GM13977 (cell line): ENCODE measurements at regions not wholly inside any gene's neighbourhood (a gene's known extent, or its start where the extent isn't known, plus 50 kb on each side); places are given as distances from the start of the nearest gene placed in this dataset.

Experiments used
- DNase-seq: peaks from one replicate; pipeline ENCODE4 v3.0.0; 2012; ENCODE audit warnings: low spot score
- in situ Hi-C: fragments of 300-500 bp; cut with MboI; formaldehyde crosslinking; loops from one replicate; pipeline ENCODE4 v1.12.0; 2022; ENCODE audit warnings: low sequenced_read_pairs, low pct_unique_long_range_greater_than_20kb, mixed read lengths, inconsistent platforms; ENCODE audit not compliant: unreplicated experiment
- TF ChIP-seq, protein P1 (sequence below): IDR thresholded peaks from 2 replicates; pipeline ENCODE4 v1.5.1; 2012; ENCODE audit warnings: mild to moderate bottlenecking, control low read depth; ENCODE audit not compliant: insufficient read depth; ENCODE audit errors: extremely low read depth, missing control alignments

DNA sequence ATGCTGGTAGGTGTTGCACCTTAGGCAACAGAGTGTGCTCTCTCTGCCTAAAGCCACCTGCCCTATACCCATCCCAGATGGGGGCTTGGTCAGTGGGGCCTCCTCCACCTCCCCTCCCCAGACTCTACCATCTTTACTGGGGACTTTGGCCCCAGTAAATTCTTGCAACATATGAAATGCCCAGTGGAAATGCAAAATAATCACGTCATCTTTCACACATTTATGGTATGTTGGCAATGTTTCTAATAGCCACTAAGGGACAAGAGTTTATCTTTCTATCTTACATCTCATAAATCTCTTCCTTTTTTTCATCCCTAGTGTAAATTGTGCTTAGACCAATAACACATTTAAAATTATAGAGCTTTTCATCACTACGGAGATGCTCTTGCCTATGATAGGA, 103.0 kb upstream of the MAML3 start:
- DNase-seq = no peak
- in situ Hi-C loops = loop anchor here (25.0 kb wide), 1 partner anchor 645 kb away; no protein-coding TSS in a partner anchor
- TF ChIP-seq, protein P1, sequence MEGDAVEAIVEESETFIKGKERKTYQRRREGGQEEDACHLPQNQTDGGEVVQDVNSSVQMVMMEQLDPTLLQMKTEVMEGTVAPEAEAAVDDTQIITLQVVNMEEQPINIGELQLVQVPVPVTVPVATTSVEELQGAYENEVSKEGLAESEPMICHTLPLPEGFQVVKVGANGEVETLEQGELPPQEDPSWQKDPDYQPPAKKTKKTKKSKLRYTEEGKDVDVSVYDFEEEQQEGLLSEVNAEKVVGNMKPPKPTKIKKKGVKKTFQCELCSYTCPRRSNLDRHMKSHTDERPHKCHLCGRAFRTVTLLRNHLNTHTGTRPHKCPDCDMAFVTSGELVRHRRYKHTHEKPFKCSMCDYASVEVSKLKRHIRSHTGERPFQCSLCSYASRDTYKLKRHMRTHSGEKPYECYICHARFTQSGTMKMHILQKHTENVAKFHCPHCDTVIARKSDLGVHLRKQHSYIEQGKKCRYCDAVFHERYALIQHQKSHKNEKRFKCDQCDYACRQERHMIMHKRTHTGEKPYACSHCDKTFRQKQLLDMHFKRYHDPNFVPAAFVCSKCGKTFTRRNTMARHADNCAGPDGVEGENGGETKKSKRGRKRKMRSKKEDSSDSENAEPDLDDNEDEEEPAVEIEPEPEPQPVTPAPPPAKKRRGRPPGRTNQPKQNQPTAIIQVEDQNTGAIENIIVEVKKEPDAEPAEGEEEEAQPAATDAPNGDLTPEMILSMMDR = no peak

DNA sequence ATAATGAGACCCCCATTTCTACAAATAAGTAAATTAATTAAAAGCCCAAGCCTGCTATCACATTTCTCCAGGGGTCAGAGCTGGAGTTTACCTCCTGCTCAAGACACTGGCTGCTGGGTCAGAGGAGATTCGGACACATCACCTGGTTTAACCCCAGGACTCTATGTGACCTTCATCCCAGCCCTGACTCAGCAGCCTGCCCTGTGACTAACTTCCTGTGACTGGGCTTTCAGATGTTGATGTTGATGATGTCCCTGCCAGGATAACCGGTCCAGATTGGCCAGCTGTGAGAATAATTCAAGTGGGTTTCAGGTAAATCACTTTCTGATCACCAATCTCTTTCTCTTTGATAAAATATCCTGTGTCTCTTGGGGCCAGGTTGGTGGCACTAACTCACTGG, 102.4 kb upstream of the MAML3 start:
- TF ChIP-seq, protein P1 = no peak
- DNase-seq = no peak
- in situ Hi-C loops = loop anchor here (25.0 kb wide), 1 partner anchor 644 kb away; no protein-coding TSS in a partner anchor

DNA sequence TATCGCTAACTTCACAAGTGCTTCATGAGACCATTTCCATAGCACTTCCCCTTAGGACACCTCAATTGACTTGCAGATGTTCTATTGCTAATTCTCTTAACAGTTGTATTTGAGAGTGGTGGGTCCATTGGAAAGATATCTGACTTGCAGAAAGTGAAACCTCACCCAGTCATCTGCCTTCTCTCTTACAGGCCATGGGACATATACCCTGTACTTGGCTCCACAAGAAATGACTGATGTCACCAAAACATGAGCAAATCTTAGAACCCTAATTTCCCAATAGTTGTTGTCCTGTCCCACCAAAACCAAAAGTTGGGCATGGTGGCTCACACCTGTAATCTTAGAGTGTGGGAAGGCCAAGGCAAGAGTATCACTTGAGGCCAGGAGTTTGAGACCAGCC, 101.9 kb upstream of the MAML3 start:
- in situ Hi-C loops = loop anchor here (25.0 kb wide), 1 partner anchor 644 kb away; no protein-coding TSS in a partner anchor
- no peak for DNase-seq
- TF ChIP-seq, protein P1 = no peak

DNA sequence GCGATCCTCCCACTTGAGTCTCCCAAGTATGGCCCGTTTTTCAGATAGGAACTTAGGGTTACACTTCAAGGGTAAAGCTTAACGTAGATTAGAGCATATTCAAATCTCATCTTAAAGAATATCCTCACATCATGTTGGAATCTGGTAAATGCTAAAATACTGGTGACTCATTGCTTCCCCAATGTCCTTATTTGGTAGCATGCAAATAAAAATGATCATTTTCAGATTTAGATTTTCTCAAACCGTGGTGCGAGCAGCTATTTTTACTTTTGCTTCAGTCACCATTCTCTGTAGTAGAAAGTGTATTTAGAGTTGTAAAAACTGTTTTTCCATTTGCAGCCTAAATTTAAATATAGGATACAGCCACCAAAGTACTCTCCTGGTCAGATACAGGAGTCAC, 101.5 kb upstream of the MAML3 start:
- DNase-seq = no peak
- TF ChIP-seq, protein P1 = no peak
- in situ Hi-C loops = loop anchor here (25.0 kb wide), 1 partner anchor 643 kb away; no protein-coding TSS in a partner anchor

DNA sequence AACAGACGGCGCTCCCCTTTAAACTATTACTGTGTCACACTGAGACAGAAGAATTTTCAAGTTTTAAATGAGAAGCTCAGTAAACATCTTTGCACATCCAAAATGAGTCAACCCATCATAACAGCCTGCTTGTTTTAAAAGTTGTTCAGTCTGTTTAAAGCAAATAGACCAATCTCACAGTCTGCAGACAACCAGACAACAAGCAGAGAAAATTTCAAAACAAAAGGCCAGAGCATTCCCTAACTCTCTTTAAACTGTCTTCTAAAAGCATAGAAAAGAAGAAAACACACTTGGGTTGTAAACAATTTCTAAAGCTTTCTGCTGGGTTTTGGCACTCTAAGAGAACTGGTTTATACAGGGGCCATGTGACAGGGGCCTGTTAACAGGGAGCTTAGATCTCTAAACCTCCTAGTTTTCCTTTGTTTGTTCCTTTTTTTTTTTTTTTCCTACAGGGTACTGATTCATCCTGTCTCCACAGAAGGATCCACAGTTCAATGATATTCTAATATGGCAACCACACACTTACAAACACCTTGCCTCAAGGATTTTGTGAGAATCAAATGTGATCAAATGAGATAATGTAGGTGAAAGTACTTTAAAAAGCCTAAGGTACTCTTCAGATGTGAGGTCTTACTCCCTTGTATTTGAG, 100.8 kb upstream of the MAML3 start:
- in situ Hi-C loops = loop anchor here (25.0 kb wide), 1 partner anchor 642 kb away; no protein-coding TSS in a partner anchor
- DNase-seq = no peak
- TF ChIP-seq, protein P1 = no peak

DNA sequence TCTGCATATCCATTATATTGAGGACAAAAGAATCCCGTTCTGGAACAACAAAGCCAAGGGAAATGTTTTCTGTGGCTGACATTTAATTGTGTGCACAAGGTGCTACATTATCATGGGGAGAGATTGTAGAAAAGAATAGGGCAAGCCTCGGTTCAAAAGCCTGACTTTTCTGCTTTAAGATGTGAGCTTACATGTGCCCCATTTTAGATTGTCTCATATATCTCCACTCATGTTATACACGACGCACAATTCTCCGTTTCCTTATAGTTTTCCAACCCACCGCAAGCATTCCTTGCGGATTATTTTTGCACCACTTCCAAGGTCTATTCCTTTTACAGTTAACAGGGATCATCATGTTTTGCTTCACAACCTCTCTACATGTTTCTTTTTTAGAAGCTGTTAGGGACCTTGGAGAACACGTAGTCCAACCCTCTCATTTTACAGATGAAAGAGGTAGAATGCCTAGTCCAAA, 99.6 kb upstream of the MAML3 start:
- in situ Hi-C loops = loop anchor here (25.0 kb wide), 1 partner anchor 641 kb away; no protein-coding TSS in a partner anchor
- no peak for DNase-seq
- TF ChIP-seq, protein P1 = no peak
